Body of pancreas (tissue), 4 donors: ENCODE measurements at regions not wholly inside any gene's neighbourhood (a gene's known extent, or its start where the extent isn't known, plus 50 kb on each side); places are given as distances from the start of the nearest gene placed in this dataset.

Experiments used
- CTCF ChIP-seq, 7 experiments: fragments of 450-650 bp in 4 of 7; fragments of 200-600 bp in 3 of 7; sonication (generic) in 3 of 7; IDR thresholded peaks; one replicate each; pipeline ENCODE4 v1.5.1; 2016 to 2019; ENCODE audit warnings: antibody characterized with exemption in 7 of 7
- POLR2A ChIP-seq, 3 donors: fragments of 450-650 bp; IDR thresholded peaks; one replicate each; pipeline ENCODE4 v1.6.1; 2016; ENCODE audit warnings: antibody characterized with exemption in 3 of 3, mild to moderate bottlenecking in 2 of 3

GRCh38 chr2:22497064-22497463 is 887.9 kb upstream of the KLHL29 start:
- TF ChIP-seq CTCF (IDR thresholded peaks at IDR 0.05) (no peak), POLR2A (IDR thresholded peaks at IDR 0.05) (no peak)
